Ishikawa (cell line): ENCODE measurements at regions not wholly inside any gene's neighbourhood (a gene's known extent, or its start where the extent isn't known, plus 50 kb on each side); places are given as distances from the start of the nearest gene placed in this dataset.

Source experiments
- CEBPB ChIP-seq: IDR thresholded peaks from 2 replicates; pipeline ENCODE4 v1.6.1; 2012
- CREB1 ChIP-seq: IDR thresholded peaks from 2 replicates; pipeline ENCODE4 v1.6.1; 2012; ENCODE audit warnings: low read depth
- EGR1 ChIP-seq: IDR thresholded peaks from 2 replicates; pipeline ENCODE4 v1.6.1; 2012
- EP300 ChIP-seq: IDR thresholded peaks from 2 replicates; pipeline ENCODE4 v1.6.1; 2012; ENCODE audit warnings: borderline replicate concordance
- FOXM1 ChIP-seq: IDR thresholded peaks from 2 replicates; pipeline ENCODE4 v1.6.1; 2012; ENCODE audit warnings: low read depth, borderline replicate concordance
- MAX ChIP-seq: IDR thresholded peaks from 2 replicates; pipeline ENCODE4 v1.6.1; 2012
- NFIC ChIP-seq: IDR thresholded peaks from 2 replicates; pipeline ENCODE4 v1.6.1; 2012
- RAD21 ChIP-seq: IDR thresholded peaks from 2 replicates; pipeline ENCODE4 v1.6.1; 2012; ENCODE audit warnings: low read depth
- TAF1 ChIP-seq: IDR thresholded peaks from 2 replicates; pipeline ENCODE4 v1.6.1; 2012; ENCODE audit warnings: low read depth, mild to moderate bottlenecking
- TCF12 ChIP-seq: IDR thresholded peaks from 2 replicates; pipeline ENCODE4 v1.6.1; 2012; ENCODE audit warnings: low read depth
- TEAD4 ChIP-seq: IDR thresholded peaks from 2 replicates; pipeline ENCODE4 v1.6.1; 2012
- YY1 ChIP-seq: IDR thresholded peaks from 2 replicates; pipeline ENCODE4 v1.6.1; 2012; ENCODE audit warnings: low read depth
- ZBTB7A ChIP-seq: IDR thresholded peaks from 2 replicates; pipeline ENCODE4 v1.6.1; 2012; ENCODE audit warnings: low read depth
- TF ChIP-seq, protein P1 (sequence below): IDR thresholded peaks from 2 replicates; pipeline ENCODE4 v1.6.1; 2012
- TF ChIP-seq, protein P2 (sequence below): IDR thresholded peaks from 2 replicates; pipeline ENCODE4 v1.6.1; 2012; ENCODE audit warnings: low read depth, mild to moderate bottlenecking

DNA sequence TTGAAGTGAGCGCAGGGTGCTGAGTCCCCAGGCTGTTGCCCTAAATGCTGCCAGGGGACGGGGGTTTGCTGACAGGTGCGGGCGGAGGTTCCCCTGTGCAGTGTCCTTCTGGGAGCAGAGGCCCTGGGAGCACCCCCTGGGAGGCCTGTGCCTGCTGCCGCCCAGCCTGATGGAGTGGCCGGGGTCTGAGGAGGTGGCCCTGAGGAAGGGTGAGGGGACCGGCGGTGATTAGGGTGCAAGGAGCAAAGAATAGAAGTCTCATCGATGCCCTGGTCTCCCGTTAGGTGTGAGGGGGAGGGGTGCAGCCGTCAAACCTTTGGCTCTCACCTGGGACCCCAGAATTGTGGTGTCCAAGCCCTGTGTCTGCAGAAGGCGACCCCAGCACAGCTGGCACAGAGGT, 1294.7 kb downstream of the BRD1 start:
- TF ChIP-seq CEBPB: no peak
- TF ChIP-seq CREB1: no peak
- no peak for TF ChIP-seq NFIC
- no peak for TF ChIP-seq TCF12
- TF ChIP-seq ZBTB7A: no peak
- no peak for TF ChIP-seq MAX
- TF ChIP-seq, protein P1, sequence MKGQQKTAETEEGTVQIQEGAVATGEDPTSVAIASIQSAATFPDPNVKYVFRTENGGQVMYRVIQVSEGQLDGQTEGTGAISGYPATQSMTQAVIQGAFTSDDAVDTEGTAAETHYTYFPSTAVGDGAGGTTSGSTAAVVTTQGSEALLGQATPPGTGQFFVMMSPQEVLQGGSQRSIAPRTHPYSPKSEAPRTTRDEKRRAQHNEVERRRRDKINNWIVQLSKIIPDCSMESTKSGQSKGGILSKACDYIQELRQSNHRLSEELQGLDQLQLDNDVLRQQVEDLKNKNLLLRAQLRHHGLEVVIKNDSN: no peak
- TF ChIP-seq TEAD4: no peak
- no peak for TF ChIP-seq EGR1
- TF ChIP-seq EP300: no peak
- TF ChIP-seq TAF1: no peak

GRCh38 chr22:48531761-48532435, 1295.8 kb downstream of the BRD1 start:
- TF ChIP-seq TCF12 (no peak), ZBTB7A (no peak), CREB1 (no peak), YY1 (no peak), EP300 (no peak), TEAD4 (no peak), EGR1 (no peak), TAF1 (no peak), FOXM1 (no peak), CEBPB (no peak), NFIC (no peak), MAX (no peak), RAD21 (no peak)
- TF ChIP-seq, protein P1: no peak
- TF ChIP-seq, protein P2, sequence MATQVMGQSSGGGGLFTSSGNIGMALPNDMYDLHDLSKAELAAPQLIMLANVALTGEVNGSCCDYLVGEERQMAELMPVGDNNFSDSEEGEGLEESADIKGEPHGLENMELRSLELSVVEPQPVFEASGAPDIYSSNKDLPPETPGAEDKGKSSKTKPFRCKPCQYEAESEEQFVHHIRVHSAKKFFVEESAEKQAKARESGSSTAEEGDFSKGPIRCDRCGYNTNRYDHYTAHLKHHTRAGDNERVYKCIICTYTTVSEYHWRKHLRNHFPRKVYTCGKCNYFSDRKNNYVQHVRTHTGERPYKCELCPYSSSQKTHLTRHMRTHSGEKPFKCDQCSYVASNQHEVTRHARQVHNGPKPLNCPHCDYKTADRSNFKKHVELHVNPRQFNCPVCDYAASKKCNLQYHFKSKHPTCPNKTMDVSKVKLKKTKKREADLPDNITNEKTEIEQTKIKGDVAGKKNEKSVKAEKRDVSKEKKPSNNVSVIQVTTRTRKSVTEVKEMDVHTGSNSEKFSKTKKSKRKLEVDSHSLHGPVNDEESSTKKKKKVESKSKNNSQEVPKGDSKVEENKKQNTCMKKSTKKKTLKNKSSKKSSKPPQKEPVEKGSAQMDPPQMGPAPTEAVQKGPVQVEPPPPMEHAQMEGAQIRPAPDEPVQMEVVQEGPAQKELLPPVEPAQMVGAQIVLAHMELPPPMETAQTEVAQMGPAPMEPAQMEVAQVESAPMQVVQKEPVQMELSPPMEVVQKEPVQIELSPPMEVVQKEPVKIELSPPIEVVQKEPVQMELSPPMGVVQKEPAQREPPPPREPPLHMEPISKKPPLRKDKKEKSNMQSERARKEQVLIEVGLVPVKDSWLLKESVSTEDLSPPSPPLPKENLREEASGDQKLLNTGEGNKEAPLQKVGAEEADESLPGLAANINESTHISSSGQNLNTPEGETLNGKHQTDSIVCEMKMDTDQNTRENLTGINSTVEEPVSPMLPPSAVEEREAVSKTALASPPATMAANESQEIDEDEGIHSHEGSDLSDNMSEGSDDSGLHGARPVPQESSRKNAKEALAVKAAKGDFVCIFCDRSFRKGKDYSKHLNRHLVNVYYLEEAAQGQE: no peak

- TF ChIP-seq NFIC: no peak
- TF ChIP-seq, protein P1: no peak
- TF ChIP-seq MAX: no peak
- no peak for TF ChIP-seq TAF1
- TF ChIP-seq RAD21: no peak
- TF ChIP-seq ZBTB7A: no peak
- no peak for TF ChIP-seq TCF12
- TF ChIP-seq CREB1: no peak
- TF ChIP-seq, protein P2: no peak
- no peak for TF ChIP-seq CEBPB
- TF ChIP-seq EGR1: no peak
- no peak for TF ChIP-seq TEAD4
- no peak for TF ChIP-seq YY1
- no peak for TF ChIP-seq FOXM1
- TF ChIP-seq EP300: no peak
Observed at GRCh38 chr22:48531108-48531507, 1296.6 kb downstream of the BRD1 start.

- TF ChIP-seq EP300 (no peak), YY1 (no peak), EGR1 (no peak), TAF1 (no peak), CREB1 (no peak)
- TF ChIP-seq, protein P2: no peak
Observed at GRCh38 chr22:48530666-48531065, 1297.0 kb downstream of the BRD1 start.
